ENCODE measurements at regions not wholly inside any gene's neighbourhood (a gene's known extent, or its start where the extent isn't known, plus 50 kb on each side); places are given as distances from the start of the nearest gene placed in this dataset.

- TF ChIP-seq YY1 (IDR thresholded peaks at IDR 0.05; ENCODE audit: insufficient read depth, insufficient read length) (no peak), ZNF274 (IDR thresholded peaks at IDR 0.05; ENCODE audit: low read depth, low read length) (no peak), SUZ12 (IDR thresholded peaks at IDR 0.05; ENCODE audit: extremely low read depth, insufficient read depth, insufficient read length) (no peak)
Measured at GRCh38 chr14:30264161-30264560, 294.8 kb upstream of the G2E3 start.

Measured in NT2/D1 (cell line).